ENCODE measurements at regions not wholly inside any gene's neighbourhood (a gene's known extent, or its start where the extent isn't known, plus 50 kb on each side); places are given as distances from the start of the nearest gene placed in this dataset.
"Not testable (repeated sequence)": the region's sequence is repeated elsewhere in the genome, so short reads cannot be mapped to it uniquely, and the experiment has no call there.

GRCh38 chr1:8127171-8127641 lies 101.1 kb upstream of the ERRFI1 start:
- TF ChIP-seq, protein P1, sequence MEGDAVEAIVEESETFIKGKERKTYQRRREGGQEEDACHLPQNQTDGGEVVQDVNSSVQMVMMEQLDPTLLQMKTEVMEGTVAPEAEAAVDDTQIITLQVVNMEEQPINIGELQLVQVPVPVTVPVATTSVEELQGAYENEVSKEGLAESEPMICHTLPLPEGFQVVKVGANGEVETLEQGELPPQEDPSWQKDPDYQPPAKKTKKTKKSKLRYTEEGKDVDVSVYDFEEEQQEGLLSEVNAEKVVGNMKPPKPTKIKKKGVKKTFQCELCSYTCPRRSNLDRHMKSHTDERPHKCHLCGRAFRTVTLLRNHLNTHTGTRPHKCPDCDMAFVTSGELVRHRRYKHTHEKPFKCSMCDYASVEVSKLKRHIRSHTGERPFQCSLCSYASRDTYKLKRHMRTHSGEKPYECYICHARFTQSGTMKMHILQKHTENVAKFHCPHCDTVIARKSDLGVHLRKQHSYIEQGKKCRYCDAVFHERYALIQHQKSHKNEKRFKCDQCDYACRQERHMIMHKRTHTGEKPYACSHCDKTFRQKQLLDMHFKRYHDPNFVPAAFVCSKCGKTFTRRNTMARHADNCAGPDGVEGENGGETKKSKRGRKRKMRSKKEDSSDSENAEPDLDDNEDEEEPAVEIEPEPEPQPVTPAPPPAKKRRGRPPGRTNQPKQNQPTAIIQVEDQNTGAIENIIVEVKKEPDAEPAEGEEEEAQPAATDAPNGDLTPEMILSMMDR (IDR thresholded peaks at IDR 0.05; ENCODE audit: insufficient read depth, low read length, severe bottlenecking) = no peak
- no peak for FAIRE-seq
- DNase-seq (ENCODE audit: low read depth) = no peak
- H3K4me3 ChIP-seq (ENCODE audit: low read depth, low read length) = no peak overlapping the region
- H3K27me3 ChIP-seq (ENCODE audit: control insufficient read depth, insufficient read depth, low read length) = no peaks in the 10 kb centered on the region
- H3K36me3 ChIP-seq (ENCODE audit: control insufficient read depth, insufficient read depth, low read length) = no peaks in the 10 kb centered on the region

DNA sequence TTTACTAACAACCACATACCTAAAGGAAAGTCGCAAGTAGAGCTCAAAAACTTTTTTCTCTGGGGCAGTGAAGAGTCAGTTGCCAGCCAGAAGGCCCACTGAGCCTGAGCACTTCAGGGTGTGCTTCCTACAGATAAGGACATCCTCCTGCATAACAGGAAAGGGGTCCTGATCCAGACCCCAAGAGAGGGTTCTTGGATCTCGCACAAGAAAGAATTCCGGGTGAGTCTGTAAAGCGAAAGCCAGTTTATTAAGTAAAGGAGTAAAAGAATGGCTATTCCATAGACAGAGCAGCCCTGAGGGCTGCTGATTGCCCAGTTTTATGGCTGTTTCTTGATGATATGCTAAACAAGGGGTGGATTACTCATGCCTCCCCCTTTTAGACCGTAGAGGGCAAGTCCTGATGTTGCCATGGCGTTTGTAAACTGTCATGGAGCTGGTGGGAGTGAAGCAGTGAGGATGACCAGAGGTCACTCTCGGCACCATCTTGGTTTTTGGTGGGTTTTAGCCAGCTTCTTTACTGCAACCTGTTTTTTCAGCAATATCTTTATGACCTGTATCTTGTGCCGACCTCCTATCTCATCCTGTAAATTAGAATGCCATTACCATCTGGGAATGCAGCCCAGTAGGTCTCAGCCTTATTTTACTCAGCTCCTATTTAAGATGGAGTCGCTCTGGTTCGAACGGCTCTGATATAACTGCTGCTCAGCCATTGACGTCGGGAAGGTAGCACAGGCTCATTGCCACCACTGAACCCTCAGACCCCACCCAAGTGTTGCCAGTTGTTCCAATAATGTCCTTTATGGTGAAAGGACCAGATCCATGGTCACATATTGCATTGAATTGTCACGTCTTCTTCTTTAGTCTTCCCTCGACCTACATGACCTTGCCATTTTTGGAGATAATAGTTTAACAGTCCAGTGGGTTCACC lies 96.6 kb upstream of the ERRFI1 start:
- FAIRE-seq = no peak
- H3K36me3 ChIP-seq (ENCODE audit: control insufficient read depth, insufficient read depth, low read length) = no peaks in the 10 kb centered on the region
- DNase-seq (ENCODE audit: low read depth) = no peak
- TF ChIP-seq, protein P1 (IDR thresholded peaks at IDR 0.05; ENCODE audit: insufficient read depth, low read length, severe bottlenecking) = no peak
- H3K4me3 ChIP-seq (ENCODE audit: low read depth, low read length) = no peak overlapping the region
- no peaks in the 10 kb centered on the region for H3K27me3 ChIP-seq (ENCODE audit: control insufficient read depth, insufficient read depth, low read length)

DNA sequence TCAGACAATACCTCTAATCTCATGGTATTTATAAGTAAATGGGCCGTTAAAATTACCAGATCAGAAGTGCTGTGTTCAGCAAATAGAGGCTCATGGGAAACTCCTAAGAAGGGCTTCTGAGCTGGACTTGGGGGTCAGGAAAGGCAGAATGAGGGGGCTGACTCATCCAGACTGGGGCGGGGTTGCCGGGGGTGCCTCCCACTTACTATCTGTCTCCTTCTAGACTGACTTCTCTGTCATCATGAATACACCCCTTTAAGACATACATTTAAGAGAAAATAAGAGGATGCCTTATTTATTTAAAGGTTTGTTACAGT lies 96.0 kb upstream of the ERRFI1 start:
- Histone ChIP-seq H3K4me3 (ENCODE audit: low read depth, low read length) (no peak overlapping the region), H3K27me3 (ENCODE audit: control insufficient read depth, insufficient read depth, low read length) (no peaks in the 10 kb centered on the region), H3K36me3 (ENCODE audit: control insufficient read depth, insufficient read depth, low read length) (no peaks in the 10 kb centered on the region)
- no peak for FAIRE-seq
- peak; percentile 34 for DNase-seq (ENCODE audit: low read depth)
- TF ChIP-seq, protein P1 (IDR thresholded peaks at IDR 0.05; ENCODE audit: insufficient read depth, low read length, severe bottlenecking) = no peak

DNA sequence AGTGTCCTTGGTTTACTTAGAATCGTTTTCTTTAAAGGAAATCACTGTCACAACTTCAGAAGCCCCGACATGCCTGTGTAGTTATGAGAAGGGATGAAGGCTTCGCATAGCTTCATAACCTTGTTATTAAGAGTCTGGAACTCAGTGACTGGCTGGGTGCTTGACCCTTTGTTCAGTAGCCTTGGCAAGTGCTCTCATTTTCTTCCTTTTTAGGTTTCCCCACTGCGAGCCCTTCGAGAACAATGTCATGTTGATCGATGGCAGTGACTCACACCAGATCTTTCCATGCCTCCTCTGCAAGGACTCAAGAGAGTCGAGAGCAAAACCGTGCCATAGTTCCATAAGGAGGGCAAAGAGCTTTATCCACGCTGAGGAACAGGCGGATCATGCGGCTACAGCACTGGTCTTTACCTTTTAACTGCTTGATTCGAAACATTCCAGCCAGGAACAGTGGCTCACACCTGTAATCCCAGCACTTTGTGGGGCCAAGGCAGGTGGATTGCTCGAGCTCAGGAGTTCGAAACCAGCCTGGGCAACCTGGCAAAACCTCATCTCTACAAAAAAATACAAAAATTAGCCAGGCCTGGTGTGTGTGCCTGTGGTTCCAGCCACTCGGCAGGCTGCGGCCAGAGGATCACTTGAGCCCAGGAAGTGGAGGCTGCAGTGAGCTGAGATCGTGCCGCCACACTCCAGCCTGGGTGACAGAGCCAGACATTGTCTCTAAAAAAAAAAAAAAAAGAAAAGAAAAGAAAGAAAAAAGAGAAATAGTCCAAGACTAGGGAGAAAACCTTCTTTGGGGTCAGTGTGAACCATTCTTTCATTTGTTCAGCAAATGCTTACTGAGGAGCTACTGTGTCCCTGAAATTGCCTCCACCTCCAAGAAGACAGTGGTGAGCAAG lies 95.4 kb upstream of the ERRFI1 start:
- Histone ChIP-seq H3K27me3 (ENCODE audit: control insufficient read depth, insufficient read depth, low read length) (no peaks in the 10 kb centered on the region), H3K36me3 (ENCODE audit: control insufficient read depth, insufficient read depth, low read length) (no peaks in the 10 kb centered on the region), H3K4me3 (ENCODE audit: low read depth, low read length) (no peak overlapping the region)
- FAIRE-seq = no peak
- peak; percentile 72 for DNase-seq (ENCODE audit: low read depth)
- TF ChIP-seq, protein P1 (IDR thresholded peaks at IDR 0.05; ENCODE audit: insufficient read depth, low read length, severe bottlenecking) = no peak

GRCh38 chr1:8120693-8121260 lies 94.7 kb upstream of the ERRFI1 start:
- peak; percentile 55 for DNase-seq (ENCODE audit: low read depth)
- Histone ChIP-seq H3K36me3 (ENCODE audit: control insufficient read depth, insufficient read depth, low read length) (no peaks in the 10 kb centered on the region), H3K27me3 (ENCODE audit: control insufficient read depth, insufficient read depth, low read length) (no peaks in the 10 kb centered on the region), H3K4me3 (ENCODE audit: low read depth, low read length) (no peak overlapping the region)
- no peak for FAIRE-seq
- TF ChIP-seq, protein P1 (IDR thresholded peaks at IDR 0.05; ENCODE audit: insufficient read depth, low read length, severe bottlenecking) = no peak

GRCh38 chr1:8118736-8119135 lies 92.6 kb upstream of the ERRFI1 start:
- H3K27me3 ChIP-seq (ENCODE audit: control insufficient read depth, insufficient read depth, low read length); H3K4me3 ChIP-seq (ENCODE audit: low read depth, low read length); DNase-seq (ENCODE audit: low read depth); H3K36me3 ChIP-seq (ENCODE audit: control insufficient read depth, insufficient read depth, low read length); FAIRE-seq: not testable (repeated sequence)

All from bronchial epithelial cell (primary cell).